HCT116 (cell line): ENCODE measurements at regions not wholly inside any gene's neighbourhood (a gene's known extent, or its start where the extent isn't known, plus 50 kb on each side); places are given as distances from the start of the nearest gene placed in this dataset.

Source experiments
- ATAC-seq: fragments of 200-7000 bp; cut with Tn5 transposase; 2 replicates; pipeline ENCODE4 v1.9.1; 2020; ENCODE audit warnings: mild to moderate bottlenecking, moderate library complexity
- BruUV-seq: library from RNA; stranded (reverse); fragments of 400-500 nt; replicated peaks from 2 replicates; lab custom pipeline; 2021; lab: Mats Ljungman, UMichigan
- CTCF ChIA-PET: fragments of 300-600 bp; sonication (Branson Sonifier 250); formaldehyde crosslinking; loops from one replicate; lab custom pipeline; 2021; ENCODE audit warnings: antibody characterized with exemption; lab: Charles Lee
- POLR2A ChIA-PET: fragments of 300-600, 350-600 bp; sonication (Branson Sonifier 250); formaldehyde crosslinking; loops from one replicate; lab custom pipeline; 2021; ENCODE audit warnings: antibody characterized with exemption; lab: Charles Lee
- RAD21 ChIA-PET, 2 experiments: fragments of 300-600 bp; sonication (Branson Sonifier 250); formaldehyde crosslinking; loops; one replicate each; lab custom pipeline; 2023; ENCODE audit warnings: low total read pairs in 2 of 2; ENCODE audit not compliant: uncharacterized antibody in 2 of 2, unreplicated experiment in 2 of 2, low non-redundant PET in 1 of 2; lab: Charles Lee
- DNase-seq: peaks from one replicate; pipeline ENCODE4 v3.0.0-alpha.2; 2010; ENCODE audit warnings: low read depth, low spot score
- H2AFZ ChIP-seq: fragments of 200-600 bp; shearing (Covaris generic), sonication (generic); 2 replicates; pipeline ENCODE4 v1.6.1; 2017; ENCODE audit warnings: low read depth, mixed run types, mixed read lengths, antibody characterized with exemption, low read length; ENCODE audit not compliant: poor library complexity, severe bottlenecking
- H3K27ac ChIP-seq: 2 replicates; pipeline ENCODE4 v1.5.1; 2012; ENCODE audit warnings: low read depth, low read length
- H3K27me3 ChIP-seq: fragments of 200-600 bp; sonication (generic); 2 replicates; pipeline ENCODE4 v1.6.1; 2016; ENCODE audit warnings: mixed run types, low read length, mixed read lengths; ENCODE audit not compliant: insufficient read depth
- H3K36me3 ChIP-seq, 2 experiments: fragments of 200-500 bp in 1 of 2; fragments of 200-600 bp in 1 of 2; sonication (Bioruptor generic) in 1 of 2; sonication (generic) in 1 of 2; 2 replicates each; pipeline versions ENCODE4 v1.5.1 to v1.6.1; 2014 to 2016; ENCODE audit warnings: low read length in 2 of 2, inconsistent platforms in 1 of 2, mixed read lengths in 1 of 2, mixed run types in 1 of 2; ENCODE audit not compliant: insufficient read depth in 2 of 2, control insufficient read depth in 1 of 2
- H3K4me1 ChIP-seq, 2 experiments: fragments of 200-600 bp in 1 of 2; sonication (generic) in 1 of 2; 2 replicates each; pipeline versions ENCODE4 v1.5.1 to v1.6.1; 2012 to 2017; ENCODE audit warnings: low read length in 2 of 2, inconsistent platforms in 1 of 2, mild to moderate bottlenecking in 1 of 2, mixed read lengths in 1 of 2, mixed run types in 1 of 2, moderate library complexity in 1 of 2; ENCODE audit not compliant: insufficient read depth in 2 of 2, control insufficient read depth in 1 of 2
- H3K4me2 ChIP-seq: fragments of 200-600 bp; sonication (generic); 2 replicates; pipeline ENCODE4 v1.6.1; 2017; ENCODE audit warnings: mixed run types, low read length, mixed read lengths
- H3K4me3 ChIP-seq, 2 experiments: fragments of 200-600 bp in 1 of 2; sonication (generic) in 1 of 2; replicated peaks in 1 of 2; 2 replicates each; pipeline ENCODE4 v1.5.1; 2011 to 2016; ENCODE audit warnings: low read length in 2 of 2, control low read depth in 1 of 2, low read depth in 1 of 2, mild to moderate bottlenecking in 1 of 2, mixed read lengths in 1 of 2, mixed run types in 1 of 2
- H3K79me2 ChIP-seq: fragments of 200-600 bp; sonication (generic); 2 replicates; pipeline ENCODE4 v1.6.1; 2017; ENCODE audit warnings: mild to moderate bottlenecking, mixed run types, low read length, moderate library complexity, mixed read lengths; ENCODE audit not compliant: insufficient read depth
- H3K9ac ChIP-seq: fragments of 200-600 bp; sonication (generic); 2 replicates; pipeline ENCODE4 v1.6.1; 2016; ENCODE audit warnings: low read length, mixed read lengths
- H3K9me2 ChIP-seq: fragments of 200-600 bp; sonication (generic), shearing (Covaris generic); 2 replicates; pipeline ENCODE4 v1.6.1; 2017; ENCODE audit warnings: mixed run types, mild to moderate bottlenecking, moderate library complexity; ENCODE audit not compliant: insufficient read depth
- H3K9me3 ChIP-seq, 2 experiments: fragments of 200-500 bp in 1 of 2; fragments of 200-600 bp in 1 of 2; sonication (Bioruptor generic) in 1 of 2; sonication (generic) in 1 of 2; 2 replicates each; pipeline ENCODE4 v1.6.1; 2014 to 2017; ENCODE audit warnings: low read length in 2 of 2, mixed read lengths in 2 of 2, inconsistent platforms in 1 of 2, low read depth in 1 of 2, mild to moderate bottlenecking in 1 of 2, mixed run types in 1 of 2, moderate library complexity in 1 of 2; ENCODE audit not compliant: control insufficient read depth in 1 of 2, insufficient read depth in 1 of 2
- H4K20me1 ChIP-seq: fragments of 200-600 bp; sonication (generic), shearing (Covaris generic); 2 replicates; pipeline ENCODE4 v1.6.1; 2017; ENCODE audit warnings: mixed run types, mild to moderate bottlenecking, moderate library complexity; ENCODE audit not compliant: insufficient read depth
- CEBPB ChIP-seq: IDR thresholded peaks from 2 replicates; pipeline ENCODE4 v1.6.1; 2012; ENCODE audit warnings: low read depth
- CTCF ChIP-seq, 3 experiments: fragments of 200-600 bp in 1 of 3; sonication (generic) in 1 of 3; IDR thresholded peaks in 2 of 3; conservative IDR thresholded peaks in 1 of 3; 2 replicates each; pipeline ENCODE4 v1.5.1; 2012 to 2017; ENCODE audit warnings: low read depth in 2 of 3, low read length in 2 of 3, antibody characterized with exemption in 1 of 3, borderline replicate concordance in 1 of 3, control low read depth in 1 of 3, mild to moderate bottlenecking in 1 of 3, mixed read lengths in 1 of 3, mixed run types in 1 of 3, moderate library complexity in 1 of 3; ENCODE audit not compliant: insufficient read depth in 1 of 3
- EGR1 ChIP-seq: IDR thresholded peaks from 2 replicates; pipeline ENCODE4 v1.6.1; 2012; ENCODE audit warnings: low read depth
- ELF1 ChIP-seq: IDR thresholded peaks from 2 replicates; pipeline ENCODE4 v1.6.1; 2012; ENCODE audit warnings: low read depth, borderline replicate concordance
- EZH2 ChIP-seq: fragments of 200-600 bp; sonication (generic); IDR thresholded peaks from 2 replicates; pipeline ENCODE4 v1.6.1; 2017; ENCODE audit warnings: antibody characterized with exemption, mixed run types
- MAX ChIP-seq: IDR thresholded peaks from 2 replicates; pipeline ENCODE4 v1.6.1; 2012
- POLR2A ChIP-seq: IDR thresholded peaks from 2 replicates; pipeline ENCODE4 v1.7.0; 2011; ENCODE audit warnings: borderline replicate concordance; ENCODE audit not compliant: insufficient read depth, insufficient read length; ENCODE audit errors: extremely low read depth
- POLR2AphosphoS5 ChIP-seq: IDR thresholded peaks from 2 replicates; pipeline ENCODE4 v1.6.1; 2011; ENCODE audit warnings: mild to moderate bottlenecking, low read depth, low read length, moderate library complexity
- SRF ChIP-seq: IDR thresholded peaks from 2 replicates; pipeline ENCODE4 v1.6.1; 2012; ENCODE audit warnings: low read depth
- ZFX ChIP-seq: fragments of 450-650 bp; IDR thresholded peaks from 2 replicates; pipeline ENCODE4 v1.6.1; 2017
- ZNF274 ChIP-seq: fragments of 200-500 bp; sonication (Bioruptor generic); IDR thresholded peaks from 2 replicates; pipeline ENCODE4 v1.6.1; 2014; ENCODE audit warnings: mild to moderate bottlenecking, low read depth, low read length, inconsistent platforms
- intact Hi-C: fragments of 100-400 bp; cut with micrococcal nuclease; formaldehyde crosslinking; loops from 2 replicates; pipeline ENCODE4 v1.10.0; 2022

- Histone ChIP-seq H3K4me3 (no peak overlapping the region), H3K4me1 (no peaks in the 10 kb centered on the region), H4K20me1 (no peaks in the 10 kb centered on the region), H3K9ac (no peak overlapping the region), H3K27me3 (no peaks in the 10 kb centered on the region), H3K4me2 (no peak overlapping the region), H2AFZ (no peak overlapping the region), H3K9me3 (peaks cover 6 to 18% of the 10 kb centered on the region in 2 experiments; a peak in 2 of 4 replicates), H3K9me2 (no peaks in the 10 kb centered on the region), H3K27ac (no peak overlapping the region), H3K36me3 (no peaks in the 10 kb centered on the region), H3K79me2 (no peaks in the 10 kb centered on the region)
- ChIA-PET CTCF (no interaction called here), POLR2A (no interaction called here), RAD21 (no interaction called here)
- BruUV-seq = no TSS peak
- intact Hi-C loops = no loop called here
- TF ChIP-seq EZH2 (no peak), ZNF274 (no peak), ZFX (no peak), EGR1 (no peak), SRF (no peak), POLR2AphosphoS5 (no peak), MAX (no peak), CEBPB (no peak), POLR2A (no peak), CTCF (IDR thresholded peaks at IDR 0.05 in 2 of 3, conservative IDR thresholded peaks at IDR 0.05 in 1 of 3; ENCODE audit: borderline replicate concordance in 1 of 3, insufficient read depth in 1 of 3, low read depth in 2 of 3, low read length in 2 of 3) (no peak), ELF1 (no peak)
- DNase-seq (no peak), ATAC-seq (no peak)
These were observed 186.1 kb downstream of the SEMA6D start for GRCh38 chr15:47903368-47903767.
